HuH-7 (cell line): ENCODE measurements at regions not wholly inside any gene's neighbourhood (a gene's known extent, or its start where the extent isn't known, plus 50 kb on each side); places are given as distances from the start of the nearest gene placed in this dataset.
"Not testable (repeated sequence)": the region's sequence is repeated elsewhere in the genome, so short reads cannot be mapped to it uniquely, and the experiment has no call there.

Experiments used
- DNase-seq: peaks from one replicate; pipeline ENCODE4 v3.0.0; 2011; ENCODE audit warnings: low spot score

- DNase-seq = no peak
Measured at GRCh38 chr9:88813638-88814209, 177.5 kb upstream of the S1PR3 start.

- no peak for DNase-seq
Measured at GRCh38 chr9:88814577-88814976, 176.7 kb upstream of the S1PR3 start.

GRCh38 chr9:88816141-88816540 lies 175.1 kb upstream of the S1PR3 start:
- DNase-seq = no peak

GRCh38 chr9:88816591-88816990 lies 174.7 kb upstream of the S1PR3 start:
- no peak for DNase-seq

- DNase-seq = no peak
Measured at GRCh38 chr9:88817628-88818027, 173.6 kb upstream of the S1PR3 start.

- no peak for DNase-seq
Measured at GRCh38 chr9:88818495-88819201, 172.6 kb upstream of the S1PR3 start.

- DNase-seq = no peak
Measured at GRCh38 chr9:88819476-88819875, 171.8 kb upstream of the S1PR3 start.

- no peak for DNase-seq
Measured at GRCh38 chr9:88820055-88820454, 171.2 kb upstream of the S1PR3 start.

- DNase-seq = no peak
Measured at GRCh38 chr9:88821033-88821745, 170.1 kb upstream of the S1PR3 start.

- no peak for DNase-seq
Measured at GRCh38 chr9:88821746-88822106, 169.5 kb upstream of the S1PR3 start.

- no peak for DNase-seq
Measured at GRCh38 chr9:88824711-88825110, 166.6 kb upstream of the S1PR3 start.

- DNase-seq = no peak
Measured at GRCh38 chr9:88826181-88826580, 165.1 kb upstream of the S1PR3 start.

GRCh38 chr9:88826771-88827181 lies 164.5 kb upstream of the S1PR3 start:
- DNase-seq = no peak

GRCh38 chr9:88828018-88828417 lies 163.2 kb upstream of the S1PR3 start:
- DNase-seq = no peak

- DNase-seq = no peak
Measured at GRCh38 chr9:88828492-88828974, 162.7 kb upstream of the S1PR3 start.

GRCh38 chr9:88829276-88829675 lies 162.0 kb upstream of the S1PR3 start:
- no peak for DNase-seq

- DNase-seq = no peak
Measured at GRCh38 chr9:88831713-88832407, 159.4 kb upstream of the S1PR3 start.

- DNase-seq = no peak
Measured at GRCh38 chr9:88833946-88834345, 157.3 kb upstream of the S1PR3 start.

- DNase-seq = no peak
Measured at GRCh38 chr9:88835038-88835466, 156.2 kb upstream of the S1PR3 start.

GRCh38 chr9:88835772-88836171 lies 155.5 kb upstream of the S1PR3 start:
- no peak for DNase-seq

- no peak for DNase-seq
Measured at GRCh38 chr9:88837731-88838130, 153.5 kb upstream of the S1PR3 start.

GRCh38 chr9:88849878-88850277 lies 141.4 kb upstream of the S1PR3 start:
- not testable (repeated sequence) for DNase-seq

- DNase-seq = no peak
Measured at GRCh38 chr9:88852794-88853193, 138.5 kb upstream of the S1PR3 start.
